Gastrocnemius medialis (tissue), 4 donors: ENCODE measurements at regions not wholly inside any gene's neighbourhood (a gene's known extent, or its start where the extent isn't known, plus 50 kb on each side); places are given as distances from the start of the nearest gene placed in this dataset.

Source experiments
- CTCF ChIP-seq, 5 experiments: fragments of 450-650 bp in 3 of 5; fragments of 200-600 bp in 2 of 5; sonication (generic) in 2 of 5; IDR thresholded peaks in 4 of 5; conservative IDR thresholded peaks in 1 of 5; 1 replicate in 4 of 5; 2 replicates in 1 of 5; pipeline ENCODE4 v1.5.1; 2016 to 2019; ENCODE audit warnings: antibody characterized with exemption in 5 of 5, mild to moderate bottlenecking in 3 of 5, moderate library complexity in 3 of 5
- POLR2A ChIP-seq, 2 donors: fragments of 450-650 bp; IDR thresholded peaks; one replicate each; pipeline ENCODE4 v1.6.1; 2017; ENCODE audit warnings: antibody characterized with exemption in 2 of 2, mild to moderate bottlenecking in 2 of 2, moderate library complexity in 2 of 2

- TF ChIP-seq CTCF (IDR thresholded peaks at IDR 0.05 in 4 of 5, conservative IDR thresholded peaks at IDR 0.05 in 1 of 5) (no peak), POLR2A (IDR thresholded peaks at IDR 0.05) (no peak)
Measured at GRCh38 chr17:68734931-68735330, 133.8 kb upstream of the FAM20A start.
